ENCODE measurements at regions not wholly inside any gene's neighbourhood (a gene's known extent, or its start where the extent isn't known, plus 50 kb on each side); places are given as distances from the start of the nearest gene placed in this dataset.

DNA sequence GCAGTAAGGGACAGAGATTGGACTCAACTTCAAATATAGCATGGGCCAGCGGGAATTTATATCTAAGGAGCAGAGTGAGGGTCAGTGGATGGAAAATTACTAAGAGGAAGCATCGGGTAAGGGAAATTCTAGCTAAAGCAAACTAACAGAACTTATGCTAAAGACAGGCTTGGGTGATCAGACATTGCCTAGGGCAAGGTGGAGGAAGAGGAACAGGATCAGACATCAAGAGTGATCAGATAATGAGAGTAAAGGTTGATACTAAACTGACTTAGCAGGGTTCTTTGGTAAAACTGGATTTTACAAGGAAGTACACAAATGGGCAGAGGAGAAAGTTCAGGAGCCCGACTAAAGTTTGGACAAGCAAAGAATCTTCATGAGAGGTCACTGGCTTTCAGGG lies 86.3 kb upstream of the TOM1L1 start:
- Histone ChIP-seq H3K4me3 (ENCODE audit: control insufficient read depth in 2 of 3, extremely low read depth in 1 of 3, insufficient read depth in 2 of 3, low read depth in 1 of 3, low read length in 3 of 3) (no peak overlapping the region), H3K4me1 (ENCODE audit: control insufficient read depth, extremely low read depth, insufficient read depth, low read length) (no peaks in the 10 kb centered on the region), H3K27me3 (ENCODE audit: control insufficient read depth, extremely low read depth, insufficient read depth, low read length) (no peaks in the 10 kb centered on the region), H3K9me1 (ENCODE audit: control insufficient read depth, extremely low read depth, insufficient read depth, low read length) (no peaks in the 10 kb centered on the region), H2AFZ (ENCODE audit: control insufficient read depth, low read length) (no peak overlapping the region), H4K20me1 (ENCODE audit: control insufficient read depth, extremely low read depth, insufficient read depth, low read length) (no peaks in the 10 kb centered on the region), H3K27ac (ENCODE audit: control insufficient read depth, insufficient read depth, low read length) (no peak overlapping the region), H3K36me3 (ENCODE audit: control insufficient read depth in 2 of 2, extremely low read depth in 1 of 2, insufficient read depth in 2 of 2, low read length in 2 of 2) (no peaks in the 10 kb centered on the region), H3K79me2 (ENCODE audit: control insufficient read depth, insufficient read depth, low read length) (no peaks in the 10 kb centered on the region), H3K4me2 (ENCODE audit: control insufficient read depth, extremely low read depth, insufficient read depth, low read depth, low read length) (no peak overlapping the region), H3K9me3 (ENCODE audit: control insufficient read depth, low read depth, low read length) (no peaks in the 10 kb centered on the region), H3K9ac (ENCODE audit: control insufficient read depth, extremely low read depth, insufficient read depth, low read length) (no peak overlapping the region)
- TF ChIP-seq, protein P1, sequence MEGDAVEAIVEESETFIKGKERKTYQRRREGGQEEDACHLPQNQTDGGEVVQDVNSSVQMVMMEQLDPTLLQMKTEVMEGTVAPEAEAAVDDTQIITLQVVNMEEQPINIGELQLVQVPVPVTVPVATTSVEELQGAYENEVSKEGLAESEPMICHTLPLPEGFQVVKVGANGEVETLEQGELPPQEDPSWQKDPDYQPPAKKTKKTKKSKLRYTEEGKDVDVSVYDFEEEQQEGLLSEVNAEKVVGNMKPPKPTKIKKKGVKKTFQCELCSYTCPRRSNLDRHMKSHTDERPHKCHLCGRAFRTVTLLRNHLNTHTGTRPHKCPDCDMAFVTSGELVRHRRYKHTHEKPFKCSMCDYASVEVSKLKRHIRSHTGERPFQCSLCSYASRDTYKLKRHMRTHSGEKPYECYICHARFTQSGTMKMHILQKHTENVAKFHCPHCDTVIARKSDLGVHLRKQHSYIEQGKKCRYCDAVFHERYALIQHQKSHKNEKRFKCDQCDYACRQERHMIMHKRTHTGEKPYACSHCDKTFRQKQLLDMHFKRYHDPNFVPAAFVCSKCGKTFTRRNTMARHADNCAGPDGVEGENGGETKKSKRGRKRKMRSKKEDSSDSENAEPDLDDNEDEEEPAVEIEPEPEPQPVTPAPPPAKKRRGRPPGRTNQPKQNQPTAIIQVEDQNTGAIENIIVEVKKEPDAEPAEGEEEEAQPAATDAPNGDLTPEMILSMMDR (optimal IDR thresholded peaks at IDR 0.05 in 1 of 3, IDR thresholded peaks at IDR 0.05 in 1 of 3, conservative IDR thresholded peaks at IDR 0.05 in 1 of 3; ENCODE audit: extremely low read depth in 1 of 3, insufficient read depth in 2 of 3, low read length in 3 of 3): no peak
- TF ChIP-seq EZH2 (IDR thresholded peaks at IDR 0.05; ENCODE audit: low read length): no peak
- no peak for FAIRE-seq
- dilution Hi-C loops (cut with MboI; ENCODE audit: extremely low pct_ligation_motif_present, low sequenced_read_pairs): no loop called here
- no peak for DNase-seq (ENCODE audit: low read depth, low spot score)

DNA sequence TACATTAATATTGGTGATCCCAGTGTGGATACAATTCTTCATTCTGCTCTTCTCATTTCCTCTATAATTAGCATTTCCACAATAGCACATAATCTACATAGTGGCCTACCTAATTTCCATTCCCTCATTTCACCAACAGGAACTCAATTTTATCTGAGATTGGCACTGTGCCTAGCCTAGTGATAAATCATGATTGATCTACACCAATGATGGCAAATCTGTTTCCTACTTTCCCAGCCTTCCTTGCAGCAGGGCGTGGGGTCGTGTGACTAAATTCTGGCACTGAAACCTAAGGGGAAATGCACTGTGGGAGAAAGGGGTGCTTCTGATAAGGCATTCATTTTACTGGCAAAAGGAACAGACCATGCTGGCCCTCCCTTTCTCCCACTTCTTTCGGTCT lies 66.6 kb upstream of the TOM1L1 start:
- H4K20me1 ChIP-seq (ENCODE audit: control insufficient read depth, extremely low read depth, insufficient read depth, low read length): no peaks in the 10 kb centered on the region
- DNase-seq (ENCODE audit: low read depth, low spot score) (no peak), FAIRE-seq (no peak)
- no peak overlapping the region for H3K27ac ChIP-seq (ENCODE audit: control insufficient read depth, insufficient read depth, low read length)
- H3K36me3 ChIP-seq (ENCODE audit: control insufficient read depth in 2 of 2, extremely low read depth in 1 of 2, insufficient read depth in 2 of 2, low read length in 2 of 2): no peaks in the 10 kb centered on the region
- H3K9ac ChIP-seq (ENCODE audit: control insufficient read depth, extremely low read depth, insufficient read depth, low read length): no peak overlapping the region
- H3K79me2 ChIP-seq (ENCODE audit: control insufficient read depth, insufficient read depth, low read length): no peaks in the 10 kb centered on the region
- no peak overlapping the region for H3K4me3 ChIP-seq (ENCODE audit: control insufficient read depth in 2 of 3, extremely low read depth in 1 of 3, insufficient read depth in 2 of 3, low read depth in 1 of 3, low read length in 3 of 3)
- TF ChIP-seq, protein P1 (optimal IDR thresholded peaks at IDR 0.05 in 1 of 3, IDR thresholded peaks at IDR 0.05 in 1 of 3, conservative IDR thresholded peaks at IDR 0.05 in 1 of 3; ENCODE audit: extremely low read depth in 1 of 3, insufficient read depth in 2 of 3, low read length in 3 of 3): no peak
- TF ChIP-seq EZH2 (IDR thresholded peaks at IDR 0.05; ENCODE audit: low read length): no peak
- no peak overlapping the region for H2AFZ ChIP-seq (ENCODE audit: control insufficient read depth, low read length)
- H3K9me1 ChIP-seq (ENCODE audit: control insufficient read depth, extremely low read depth, insufficient read depth, low read length): no peaks in the 10 kb centered on the region
- no peaks in the 10 kb centered on the region for H3K4me1 ChIP-seq (ENCODE audit: control insufficient read depth, extremely low read depth, insufficient read depth, low read length)
- H3K4me2 ChIP-seq (ENCODE audit: control insufficient read depth, extremely low read depth, insufficient read depth, low read depth, low read length): no peak overlapping the region
- H3K9me3 ChIP-seq (ENCODE audit: control insufficient read depth, low read depth, low read length): no peaks in the 10 kb centered on the region
- no peaks in the 10 kb centered on the region for H3K27me3 ChIP-seq (ENCODE audit: control insufficient read depth, extremely low read depth, insufficient read depth, low read length)
- dilution Hi-C loops (cut with MboI; ENCODE audit: extremely low pct_ligation_motif_present, low sequenced_read_pairs): no loop called here
